GM12875 (cell line): ENCODE measurements at regions not wholly inside any gene's neighbourhood (a gene's known extent, or its start where the extent isn't known, plus 50 kb on each side); places are given as distances from the start of the nearest gene placed in this dataset.

ENCODE experiments used
- H3K4me3 ChIP-seq: one replicate; pipeline ENCODE4 v1.5.1; 2011; ENCODE audit warnings: low read depth, low read length, control low read depth
- TF ChIP-seq, protein P1 (sequence below): IDR thresholded peaks from 2 replicates; pipeline ENCODE4 v1.5.1; 2011; ENCODE audit warnings: low read depth, mild to moderate bottlenecking, control low read depth, inconsistent platforms, low read length, moderate library complexity, borderline replicate concordance; ENCODE audit not compliant: insufficient read depth

DNA sequence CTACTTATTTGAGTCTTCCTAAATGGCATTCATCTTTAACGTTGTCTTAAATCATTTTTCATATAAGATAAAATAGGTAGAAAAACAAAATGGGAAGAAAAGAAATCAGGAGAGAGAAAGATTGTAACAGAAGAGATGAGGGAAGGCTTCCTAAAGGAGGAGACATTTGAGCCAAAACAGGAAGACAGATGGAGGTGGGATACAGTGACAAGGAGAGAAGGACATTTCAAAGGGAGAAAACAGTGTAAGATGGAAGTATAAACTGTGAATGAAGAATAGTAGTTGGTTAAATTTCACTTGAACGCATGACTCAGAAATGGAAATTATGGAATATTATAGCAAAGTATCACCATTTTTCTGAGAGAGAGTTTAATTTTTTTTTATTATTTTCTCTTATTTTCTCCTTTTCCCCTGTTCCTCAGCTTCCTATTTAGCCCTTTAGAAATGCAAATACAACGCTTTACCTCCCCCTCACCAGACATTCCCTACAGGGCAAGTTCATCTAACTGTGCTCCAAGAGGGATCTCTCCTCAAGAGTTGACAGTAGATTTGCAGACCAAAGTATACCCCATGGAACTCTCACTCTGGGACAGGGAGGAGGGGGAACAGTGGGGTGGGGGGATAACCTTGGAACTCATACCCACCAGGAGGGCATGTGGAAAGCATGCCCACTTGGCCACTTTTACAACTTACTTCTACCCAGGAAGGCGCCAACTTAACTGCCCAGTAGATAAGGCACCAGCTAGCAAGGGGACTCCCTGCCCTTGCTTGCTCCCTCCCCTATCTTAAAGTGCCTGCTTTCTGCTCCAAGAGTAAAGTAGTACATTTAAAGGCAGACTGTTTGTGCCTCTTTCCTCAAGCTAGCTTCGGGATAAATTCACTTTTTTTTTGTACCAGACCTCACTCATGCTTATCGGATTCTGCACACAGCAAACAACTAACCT lies 304.7 kb upstream of the POU5F2 start:
- TF ChIP-seq, protein P1, sequence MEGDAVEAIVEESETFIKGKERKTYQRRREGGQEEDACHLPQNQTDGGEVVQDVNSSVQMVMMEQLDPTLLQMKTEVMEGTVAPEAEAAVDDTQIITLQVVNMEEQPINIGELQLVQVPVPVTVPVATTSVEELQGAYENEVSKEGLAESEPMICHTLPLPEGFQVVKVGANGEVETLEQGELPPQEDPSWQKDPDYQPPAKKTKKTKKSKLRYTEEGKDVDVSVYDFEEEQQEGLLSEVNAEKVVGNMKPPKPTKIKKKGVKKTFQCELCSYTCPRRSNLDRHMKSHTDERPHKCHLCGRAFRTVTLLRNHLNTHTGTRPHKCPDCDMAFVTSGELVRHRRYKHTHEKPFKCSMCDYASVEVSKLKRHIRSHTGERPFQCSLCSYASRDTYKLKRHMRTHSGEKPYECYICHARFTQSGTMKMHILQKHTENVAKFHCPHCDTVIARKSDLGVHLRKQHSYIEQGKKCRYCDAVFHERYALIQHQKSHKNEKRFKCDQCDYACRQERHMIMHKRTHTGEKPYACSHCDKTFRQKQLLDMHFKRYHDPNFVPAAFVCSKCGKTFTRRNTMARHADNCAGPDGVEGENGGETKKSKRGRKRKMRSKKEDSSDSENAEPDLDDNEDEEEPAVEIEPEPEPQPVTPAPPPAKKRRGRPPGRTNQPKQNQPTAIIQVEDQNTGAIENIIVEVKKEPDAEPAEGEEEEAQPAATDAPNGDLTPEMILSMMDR = no peak

DNA sequence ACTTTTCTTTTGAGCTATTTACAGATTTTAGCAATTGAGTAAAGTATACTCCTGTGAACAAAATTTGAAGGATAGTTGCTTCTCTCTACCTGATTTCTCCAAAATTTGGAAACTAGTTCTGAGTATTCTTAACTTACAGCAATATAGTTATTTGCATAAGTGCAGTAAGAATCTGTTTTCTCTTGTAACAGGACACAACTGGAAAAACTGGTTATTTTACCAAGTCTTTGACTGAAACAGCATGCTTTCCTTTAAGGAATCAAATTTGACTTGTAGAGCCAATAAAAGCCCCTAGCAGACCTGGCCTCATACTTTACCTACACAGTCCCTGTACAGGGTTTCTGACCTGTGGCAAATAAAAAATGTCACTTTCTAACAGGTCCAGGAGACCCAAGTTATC lies 301.9 kb upstream of the POU5F2 start:
- no peak overlapping the region for H3K4me3 ChIP-seq
- TF ChIP-seq, protein P1 = no peak

More for the DNA sequence above, 304.7 kb upstream of the POU5F2 start:
- no peak overlapping the region for H3K4me3 ChIP-seq

DNA sequence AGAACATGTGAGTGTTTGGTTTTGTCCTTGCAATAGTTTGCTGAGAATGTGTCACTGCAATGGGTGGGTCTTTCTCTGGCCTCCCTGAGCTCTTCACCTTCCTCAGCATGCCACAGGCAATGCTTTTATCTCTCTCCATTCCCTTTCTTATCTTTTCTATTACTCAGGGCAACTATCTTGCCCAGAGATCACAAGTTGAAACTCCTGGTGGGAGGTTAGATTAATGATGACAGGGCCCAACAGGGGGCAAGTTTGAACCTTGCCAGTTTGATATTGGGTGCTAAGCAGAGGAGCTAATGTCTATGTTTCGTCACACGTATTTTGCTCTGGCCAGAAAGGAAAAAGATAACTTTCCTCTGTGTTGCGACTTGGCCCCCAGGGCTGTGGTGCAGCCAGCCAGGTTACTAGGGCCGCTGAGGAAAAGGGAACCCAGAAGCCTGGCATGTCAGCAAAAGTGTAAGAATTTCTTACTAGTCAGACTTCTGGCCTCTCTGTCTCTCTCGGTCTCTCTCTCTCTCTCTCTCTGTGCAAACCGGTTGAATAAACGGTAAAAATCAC lies 299.3 kb upstream of the POU5F2 start:
- TF ChIP-seq, protein P1 = no peak
- H3K4me3 ChIP-seq = no peak overlapping the region

DNA sequence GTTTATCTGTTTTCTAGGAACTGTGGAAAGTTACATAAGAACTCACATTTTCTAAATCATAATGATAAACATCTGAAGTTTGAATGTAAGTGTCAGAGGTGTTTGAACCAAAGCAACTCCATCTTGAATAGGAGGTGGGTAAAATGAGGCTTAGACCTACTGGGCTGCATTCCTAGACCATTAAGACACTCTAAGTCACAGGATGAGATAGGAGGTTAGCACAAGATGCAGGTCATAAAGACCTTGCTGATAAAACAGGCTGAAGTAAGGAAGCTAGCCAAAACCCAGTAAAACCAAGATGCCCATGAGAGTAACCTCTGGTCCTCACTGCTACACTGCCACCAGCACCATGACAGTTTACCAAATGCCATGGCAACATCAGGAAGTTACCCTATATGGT lies 297.7 kb upstream of the POU5F2 start:
- H3K4me3 ChIP-seq = no peak overlapping the region
- TF ChIP-seq, protein P1 = no peak

DNA sequence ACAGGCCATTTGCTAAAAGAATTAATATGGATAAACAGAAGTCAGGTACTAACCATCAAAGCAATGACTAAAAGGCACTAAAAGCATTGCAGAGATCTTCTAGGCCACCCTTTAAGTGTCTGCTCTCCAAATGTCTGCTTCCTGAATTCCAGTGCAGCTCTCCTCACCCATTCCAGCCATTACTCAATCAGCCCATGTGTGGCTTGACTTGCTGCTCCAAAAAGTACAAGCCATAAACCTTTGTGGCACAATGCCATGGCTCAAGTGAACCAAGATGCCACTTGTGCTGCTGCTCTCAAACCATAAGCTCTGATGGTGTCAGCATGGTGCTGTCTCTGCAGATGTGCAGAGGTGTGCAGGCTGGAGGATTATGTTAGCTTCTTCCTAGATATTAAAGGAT lies 290.2 kb upstream of the POU5F2 start:
- no peak overlapping the region for H3K4me3 ChIP-seq
- TF ChIP-seq, protein P1 = no peak

DNA sequence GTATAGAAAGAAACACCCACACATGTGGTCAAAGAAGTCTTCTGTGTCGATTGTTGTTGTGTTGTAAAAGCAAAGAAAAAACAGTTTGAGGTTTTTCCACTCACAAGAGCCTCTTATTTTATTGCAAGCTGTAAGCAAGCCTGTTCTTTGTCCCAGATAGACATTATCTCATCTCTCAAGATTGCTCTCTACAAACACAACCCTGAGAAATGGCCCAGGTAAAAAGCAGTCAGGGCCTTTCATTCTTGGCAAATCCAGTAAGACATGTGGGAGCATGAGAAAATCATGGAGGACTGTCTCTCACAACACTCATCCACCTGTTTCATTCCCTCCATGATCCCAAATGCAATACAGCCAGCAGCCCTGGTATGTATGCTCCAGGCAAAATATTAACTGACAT lies 286.6 kb upstream of the POU5F2 start:
- H3K4me3 ChIP-seq = no peak overlapping the region
- TF ChIP-seq, protein P1 = no peak

DNA sequence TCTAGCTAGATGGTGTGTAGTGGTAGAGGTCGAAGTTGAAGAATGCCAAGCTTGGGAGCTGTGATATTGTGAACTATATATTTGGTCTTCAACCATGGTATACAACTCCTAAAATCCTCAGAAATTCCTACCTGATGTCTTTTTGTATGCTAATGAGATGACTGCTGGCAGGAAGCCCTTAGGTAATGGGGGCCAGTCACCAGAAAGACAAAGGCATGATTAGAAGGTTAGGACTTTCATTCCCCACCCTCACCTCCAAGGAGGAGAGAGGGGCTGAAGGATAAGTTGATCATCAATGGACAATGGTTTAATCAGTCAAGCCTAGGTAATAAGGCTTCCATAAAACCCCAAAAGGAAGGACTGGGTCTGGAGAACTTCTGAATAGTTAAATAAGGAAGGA lies 285.7 kb upstream of the POU5F2 start:
- no peak overlapping the region for H3K4me3 ChIP-seq
- TF ChIP-seq, protein P1 = no peak
